Activated T-cell treated with anti-CD3 and anti-CD28 coated beads, Interleukin-2, amount 50 U/mL, for 24 hours (primary cell): ENCODE measurements at regions not wholly inside any gene's neighbourhood (a gene's known extent, or its start where the extent isn't known, plus 50 kb on each side); places are given as distances from the start of the nearest gene placed in this dataset.

Experiments
- DNase-seq: peaks from one replicate; pipeline ENCODE4 v3.0.0-alpha.2; 2020
- H3K27ac Mint-ChIP-seq: 2 replicates; pipeline ENCODE4 v1.8.0; 2020; ENCODE audit warnings: mild to moderate bottlenecking, mixed read lengths
- H3K27me3 Mint-ChIP-seq: 2 replicates; pipeline ENCODE4 v1.8.0; 2020; ENCODE audit warnings: mixed read lengths
- H3K36me3 Mint-ChIP-seq: 2 replicates; pipeline ENCODE4 v1.8.0; 2020; ENCODE audit warnings: low read depth, mixed read lengths
- H3K4me1 Mint-ChIP-seq: 2 replicates; pipeline ENCODE4 v1.8.0; 2020; ENCODE audit warnings: low read depth, mixed read lengths
- H3K4me3 Mint-ChIP-seq: 2 replicates; pipeline ENCODE4 v1.8.0; 2020; ENCODE audit warnings: mild to moderate bottlenecking, moderate library complexity, mixed read lengths
- H3K9me3 Mint-ChIP-seq: 2 replicates; pipeline ENCODE4 v1.8.0; 2020; ENCODE audit warnings: mixed read lengths

- no peaks in the 10 kb centered on the region for H3K27me3 Mint-ChIP-seq
- H3K4me1 Mint-ChIP-seq, result no peaks in the 10 kb centered on the region
- no peaks in the 10 kb centered on the region for H3K9me3 Mint-ChIP-seq
- DNase-seq, result no peak
- H3K27ac Mint-ChIP-seq, result no peak overlapping the region
- no peaks in the 10 kb centered on the region for H3K36me3 Mint-ChIP-seq
- H3K4me3 Mint-ChIP-seq, result no peak overlapping the region
Observed at GRCh38 chr19:28417361-28417760, 795.6 kb downstream of the UQCRFS1 start.

DNA sequence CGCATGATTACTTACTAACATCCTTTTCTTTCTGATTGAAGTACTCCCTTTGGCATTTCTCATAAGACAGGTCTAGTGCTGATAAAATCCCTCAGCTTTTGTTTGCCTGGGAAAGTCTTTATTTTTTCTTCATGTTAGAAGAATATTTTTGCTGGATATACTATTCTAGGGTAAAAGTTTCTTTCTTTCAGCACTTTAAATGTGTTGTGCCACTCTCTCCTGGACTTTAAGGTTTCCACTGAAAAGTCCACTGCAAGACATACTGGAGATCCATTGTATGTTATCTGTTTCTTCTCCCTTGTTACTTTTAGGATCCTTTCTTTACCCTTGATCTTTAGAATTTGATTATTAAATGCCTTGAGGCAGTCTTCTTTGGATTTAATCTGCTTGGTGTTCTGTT lies 796.7 kb downstream of the UQCRFS1 start:
- Mint-ChIP-seq H3K4me1 (no peaks in the 10 kb centered on the region), H3K36me3 (no peaks in the 10 kb centered on the region), H3K9me3 (no peaks in the 10 kb centered on the region), H3K27me3 (no peaks in the 10 kb centered on the region), H3K27ac (no peak overlapping the region), H3K4me3 (no peak overlapping the region)
- DNase-seq, result no peak

DNA sequence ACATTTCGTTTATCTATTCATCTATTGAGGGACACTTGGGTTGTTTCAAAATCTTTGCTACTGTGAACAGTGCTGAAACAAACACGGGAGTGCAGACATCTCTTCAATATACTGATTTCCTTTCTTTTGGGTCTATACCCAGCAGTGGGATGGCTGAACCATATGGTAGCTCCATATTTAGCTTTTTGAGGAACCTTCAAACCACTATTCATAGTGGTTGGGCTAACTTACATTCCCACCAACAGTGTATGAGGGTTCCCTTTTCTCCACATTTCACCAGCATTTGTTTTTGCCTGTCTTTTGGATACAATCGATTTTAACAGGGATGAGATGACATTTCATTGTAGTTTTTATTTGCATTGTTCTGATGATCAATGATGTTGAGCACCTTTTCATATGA lies 798.2 kb downstream of the UQCRFS1 start:
- no peak overlapping the region for H3K4me3 Mint-ChIP-seq
- H3K36me3 Mint-ChIP-seq, result no peaks in the 10 kb centered on the region
- DNase-seq, result no peak
- no peaks in the 10 kb centered on the region for H3K9me3 Mint-ChIP-seq
- H3K27me3 Mint-ChIP-seq, result no peaks in the 10 kb centered on the region
- no peak overlapping the region for H3K27ac Mint-ChIP-seq
- no peaks in the 10 kb centered on the region for H3K4me1 Mint-ChIP-seq

GRCh38 chr19:28409859-28410258 lies 803.1 kb downstream of the UQCRFS1 start:
- no peak for DNase-seq

GRCh38 chr19:28406966-28407365 lies 806.0 kb downstream of the UQCRFS1 start:
- no peaks in the 10 kb centered on the region for H3K4me1 Mint-ChIP-seq
- no peak overlapping the region for H3K27ac Mint-ChIP-seq

More at GRCh38 chr19:28409859-28410258, 803.1 kb downstream of the UQCRFS1 start:
- no peak overlapping the region for H3K27ac Mint-ChIP-seq
- no peaks in the 10 kb centered on the region for H3K9me3 Mint-ChIP-seq
- H3K4me1 Mint-ChIP-seq, result no peaks in the 10 kb centered on the region
- no peak overlapping the region for H3K4me3 Mint-ChIP-seq
- H3K27me3 Mint-ChIP-seq, result no peaks in the 10 kb centered on the region
- H3K36me3 Mint-ChIP-seq, result no peaks in the 10 kb centered on the region

GRCh38 chr19:28405346-28405742 lies 807.6 kb downstream of the UQCRFS1 start:
- DNase-seq, result no peak
- no peaks in the 10 kb centered on the region for H3K9me3 Mint-ChIP-seq
- no peaks in the 10 kb centered on the region for H3K36me3 Mint-ChIP-seq
- peaks cover 3% of the 10 kb centered on the region for H3K27me3 Mint-ChIP-seq
- H3K4me1 Mint-ChIP-seq, result no peaks in the 10 kb centered on the region
- no peak overlapping the region for H3K27ac Mint-ChIP-seq
- H3K4me3 Mint-ChIP-seq, result no peak overlapping the region

More at GRCh38 chr19:28406966-28407365, 806.0 kb downstream of the UQCRFS1 start:
- H3K4me3 Mint-ChIP-seq, result no peak overlapping the region
- no peaks in the 10 kb centered on the region for H3K9me3 Mint-ChIP-seq
- no peak for DNase-seq
- H3K27me3 Mint-ChIP-seq, result peaks cover 3% of the 10 kb centered on the region
- no peaks in the 10 kb centered on the region for H3K36me3 Mint-ChIP-seq

DNA sequence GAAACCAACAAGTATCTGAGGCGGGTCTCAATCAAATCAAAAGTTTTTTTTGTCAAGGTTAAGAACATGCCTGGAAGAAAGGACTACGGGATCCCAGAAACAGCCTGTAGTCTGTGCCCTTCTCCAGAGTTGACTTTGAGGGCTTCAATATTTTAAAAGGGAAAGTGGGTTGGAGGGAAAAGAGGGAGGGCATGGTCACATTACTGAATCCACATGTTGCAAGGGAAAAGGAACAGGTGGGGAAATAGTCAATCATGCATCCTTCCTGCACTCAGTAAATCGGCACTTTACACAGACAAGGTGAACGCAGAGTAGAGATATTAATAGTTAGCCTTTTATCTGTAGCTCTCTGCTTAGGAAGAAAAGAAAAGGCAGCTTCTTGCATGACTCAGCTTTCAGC lies 808.5 kb downstream of the UQCRFS1 start:
- Mint-ChIP-seq H3K9me3 (peaks cover 1% of the 10 kb centered on the region), H3K4me3 (no peak overlapping the region), H3K27ac (no peak overlapping the region), H3K4me1 (no peaks in the 10 kb centered on the region), H3K36me3 (no peaks in the 10 kb centered on the region), H3K27me3 (peaks cover 3% of the 10 kb centered on the region)
- DNase-seq, result no peak

DNA sequence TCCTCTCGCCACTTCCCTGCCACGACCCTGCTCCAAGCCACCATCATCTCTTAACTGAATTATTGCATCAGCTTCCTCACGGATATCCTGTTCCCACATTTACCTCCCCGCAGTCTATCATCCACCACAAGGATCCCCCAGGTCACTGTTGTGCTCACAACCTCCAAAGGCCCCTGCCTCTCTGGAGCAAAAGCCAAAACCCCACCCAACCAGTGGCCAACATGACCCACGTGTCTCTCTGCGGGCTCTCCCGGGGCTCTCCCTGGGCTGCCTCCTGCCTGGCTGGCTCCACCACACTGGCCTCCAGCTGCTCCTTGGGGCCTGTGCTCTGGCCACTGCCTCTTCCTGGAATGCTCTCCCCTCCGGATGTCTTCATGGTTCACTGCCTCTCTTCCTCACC lies 809.3 kb downstream of the UQCRFS1 start:
- DNase-seq, result no peak
- Mint-ChIP-seq H3K4me1 (no peaks in the 10 kb centered on the region), H3K36me3 (no peaks in the 10 kb centered on the region), H3K27me3 (peaks cover 3% of the 10 kb centered on the region), H3K27ac (no peak overlapping the region), H3K4me3 (no peak overlapping the region), H3K9me3 (peaks cover 3% of the 10 kb centered on the region)

- Mint-ChIP-seq H3K9me3 (peaks cover 3% of the 10 kb centered on the region), H3K4me1 (no peaks in the 10 kb centered on the region), H3K36me3 (no peaks in the 10 kb centered on the region), H3K27ac (no peak overlapping the region), H3K4me3 (no peak overlapping the region), H3K27me3 (peaks cover 3% of the 10 kb centered on the region)
- no peak for DNase-seq
Observed at GRCh38 chr19:28402701-28403290, 810.2 kb downstream of the UQCRFS1 start.

GRCh38 chr19:28401739-28402424 lies 811.1 kb downstream of the UQCRFS1 start:
- Mint-ChIP-seq H3K27ac (no peak overlapping the region), H3K4me3 (no peak overlapping the region), H3K36me3 (no peaks in the 10 kb centered on the region), H3K27me3 (peaks cover 3% of the 10 kb centered on the region), H3K9me3 (peaks cover 3% of the 10 kb centered on the region), H3K4me1 (no peaks in the 10 kb centered on the region)
- no peak for DNase-seq

DNA sequence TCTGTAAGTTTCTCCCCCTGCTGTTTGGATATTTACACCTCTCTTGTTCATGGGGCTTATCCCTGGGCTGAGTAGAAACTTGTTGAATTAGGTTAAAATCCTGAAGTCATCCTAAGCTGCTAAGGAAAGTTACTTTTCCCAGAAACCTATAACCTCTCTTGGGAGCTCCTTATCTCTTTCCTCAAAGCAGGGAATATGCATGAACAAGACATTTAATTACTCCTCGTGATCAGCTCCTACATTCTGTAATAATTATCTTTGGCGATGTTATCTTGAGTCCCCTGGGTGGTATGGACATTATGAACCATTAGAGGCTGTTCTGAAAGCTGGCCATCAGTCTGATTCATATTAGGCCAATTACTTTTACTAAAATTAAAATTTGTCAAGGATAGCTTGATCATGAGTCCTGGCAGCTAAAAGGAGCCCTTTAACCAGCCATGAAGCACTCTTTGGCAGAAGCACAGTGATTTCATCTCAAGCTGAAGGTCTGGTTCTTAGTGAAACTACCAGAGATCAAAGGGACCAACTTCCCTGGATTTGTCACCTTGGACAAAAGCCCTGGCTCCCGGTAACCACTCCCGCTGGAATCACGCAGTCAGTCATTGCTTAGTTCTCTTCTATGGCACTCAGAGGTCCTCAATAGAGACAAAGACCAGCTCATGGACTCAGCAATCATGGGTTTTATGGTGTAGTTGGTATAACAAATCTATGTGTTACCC lies 811.8 kb downstream of the UQCRFS1 start:
- Mint-ChIP-seq H3K27ac (no peak overlapping the region), H3K9me3 (peaks cover 3% of the 10 kb centered on the region), H3K4me3 (no peak overlapping the region), H3K4me1 (no peaks in the 10 kb centered on the region), H3K27me3 (peaks cover 3% of the 10 kb centered on the region), H3K36me3 (no peaks in the 10 kb centered on the region)
- DNase-seq, result no peak

- Mint-ChIP-seq H3K4me3 (no peak overlapping the region), H3K27ac (no peak overlapping the region), H3K9me3 (peaks cover 3% of the 10 kb centered on the region), H3K27me3 (peaks cover 3% of the 10 kb centered on the region), H3K4me1 (peaks cover 9% of the 10 kb centered on the region), H3K36me3 (no peaks in the 10 kb centered on the region)
- no peak for DNase-seq
Observed at GRCh38 chr19:28399187-28399586, 813.8 kb downstream of the UQCRFS1 start.

DNA sequence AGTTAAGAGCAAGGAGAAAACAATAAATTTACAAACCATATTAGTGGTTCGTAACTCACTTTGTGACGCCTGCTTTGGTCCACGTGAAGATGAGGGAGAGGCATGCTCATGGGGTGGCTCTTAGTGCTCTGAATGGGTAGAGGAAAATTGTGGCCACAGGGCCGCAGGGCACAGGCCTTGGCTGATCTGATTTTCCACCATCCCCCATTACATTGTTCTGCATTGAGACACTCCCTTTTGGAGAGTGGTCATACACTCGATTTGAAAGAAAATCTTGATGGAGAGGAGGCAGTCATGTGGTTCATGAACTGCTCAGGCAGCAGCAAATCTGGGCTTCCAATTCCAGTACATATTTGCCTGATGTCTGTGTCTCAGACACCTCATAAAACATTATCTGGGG lies 815.2 kb downstream of the UQCRFS1 start:
- Mint-ChIP-seq H3K27ac (no peak overlapping the region), H3K27me3 (no peaks in the 10 kb centered on the region), H3K36me3 (no peaks in the 10 kb centered on the region), H3K4me1 (peaks cover 14% of the 10 kb centered on the region), H3K9me3 (peaks cover 3% of the 10 kb centered on the region), H3K4me3 (no peak overlapping the region)
- no peak for DNase-seq

GRCh38 chr19:28397306-28397705 lies 815.6 kb downstream of the UQCRFS1 start:
- no peak overlapping the region for H3K27ac Mint-ChIP-seq
- H3K4me1 Mint-ChIP-seq, result peaks cover 14% of the 10 kb centered on the region
- no peaks in the 10 kb centered on the region for H3K27me3 Mint-ChIP-seq
- H3K36me3 Mint-ChIP-seq, result no peaks in the 10 kb centered on the region
- DNase-seq, result no peak
- H3K9me3 Mint-ChIP-seq, result peaks cover 3% of the 10 kb centered on the region
- H3K4me3 Mint-ChIP-seq, result no peak overlapping the region

DNA sequence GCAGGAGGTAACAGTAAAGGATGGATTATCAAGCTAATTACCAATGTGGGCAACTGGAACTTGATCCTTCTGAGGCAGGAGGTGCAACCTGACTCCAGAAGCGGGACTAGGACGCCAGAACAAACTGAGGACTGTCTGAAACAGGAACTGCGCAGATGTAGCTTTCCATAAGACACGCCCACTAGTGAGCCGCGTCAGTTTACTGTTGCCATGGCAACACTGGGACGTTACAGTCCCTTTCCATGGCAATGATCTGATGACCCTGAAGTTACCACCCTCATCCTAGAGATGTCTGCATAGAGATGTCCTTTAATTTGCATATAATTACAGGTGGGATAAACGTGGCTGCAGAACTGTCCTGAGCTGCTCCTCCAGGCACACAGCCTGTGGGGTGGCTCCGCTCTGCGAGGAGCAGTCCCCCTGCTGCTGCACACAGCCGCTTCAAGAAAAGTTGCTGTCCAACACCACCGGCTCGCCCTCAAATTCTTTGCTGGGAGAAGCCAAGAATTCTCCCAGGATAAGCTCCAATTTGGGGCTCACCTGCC lies 816.6 kb downstream of the UQCRFS1 start:
- no peak overlapping the region for H3K27ac Mint-ChIP-seq
- DNase-seq, result no peak
- no peak overlapping the region for H3K4me3 Mint-ChIP-seq
- H3K36me3 Mint-ChIP-seq, result no peaks in the 10 kb centered on the region
- no peaks in the 10 kb centered on the region for H3K27me3 Mint-ChIP-seq
- H3K4me1 Mint-ChIP-seq, result peaks cover 14% of the 10 kb centered on the region
- peaks cover 3% of the 10 kb centered on the region for H3K9me3 Mint-ChIP-seq
